A549 (cell line): ENCODE measurements at regions not wholly inside any gene's neighbourhood (a gene's known extent, or its start where the extent isn't known, plus 50 kb on each side); places are given as distances from the start of the nearest gene placed in this dataset.

Source experiments
- BCL3 ChIP-seq: fragments of >200 bp; sonication (Bioruptor Twin); formaldehyde crosslinking; IDR thresholded peaks from 3 replicates; pipeline ENCODE4 v1.6.1; 2016
- BHLHE40 ChIP-seq: IDR thresholded peaks from 2 replicates; pipeline ENCODE4 v1.6.1; 2012; ENCODE audit warnings: low read depth, low read length, inconsistent platforms
- CEBPB ChIP-seq, 2 experiments: fragments of >200 bp in 1 of 2; sonication (Bioruptor Twin) in 1 of 2; formaldehyde crosslinking in 1 of 2; IDR thresholded peaks; 2 replicates each; pipeline ENCODE4 v1.6.1; 2012 to 2016
- CTCF ChIP-seq: fragments of >200 bp; sonication (Bioruptor Twin); formaldehyde crosslinking; IDR thresholded peaks from 3 replicates; pipeline ENCODE4 v1.5.1; 2016
- EHMT2 ChIP-seq: fragments of 200-600 bp; sonication (generic); IDR thresholded peaks from 2 replicates; pipeline ENCODE4 v1.6.1; 2016; ENCODE audit warnings: antibody characterized with exemption, low read depth, mild to moderate bottlenecking, moderate library complexity
- MAFK ChIP-seq: fragments of 450-650 bp; IDR thresholded peaks from 2 replicates; pipeline ENCODE4 v1.6.1; 2014; ENCODE audit not compliant: partially characterized antibody
- MYC ChIP-seq: IDR thresholded peaks from 2 replicates; pipeline ENCODE4 v1.6.1; 2012; ENCODE audit warnings: mild to moderate bottlenecking, inconsistent platforms, low read length, improper control_type of control experiment, borderline replicate concordance
- POLR2A ChIP-seq: IDR thresholded peaks from 2 replicates; pipeline ENCODE4 v1.6.1; 2012; ENCODE audit warnings: mild to moderate bottlenecking, low read length
- USF2 ChIP-seq: fragments of 450-650 bp; IDR thresholded peaks from 2 replicates; pipeline ENCODE4 v1.6.1; 2014; ENCODE audit warnings: antibody characterized with exemption

GRCh38 chr11:87405843-87406242, 368.1 kb downstream of the TMEM135 start:
- no peak for TF ChIP-seq CTCF
- TF ChIP-seq MAFK: no peak
- no peak for TF ChIP-seq MYC
- TF ChIP-seq POLR2A: no peak
- TF ChIP-seq EHMT2: no peak
- no peak for TF ChIP-seq BCL3
- TF ChIP-seq CEBPB (IDR thresholded peaks at IDR 0.05): no peak
- TF ChIP-seq USF2: no peak
- TF ChIP-seq BHLHE40: no peak
